PFSK-1 (cell line): ENCODE measurements at regions not wholly inside any gene's neighbourhood (a gene's known extent, or its start where the extent isn't known, plus 50 kb on each side); places are given as distances from the start of the nearest gene placed in this dataset.

Source experiments
- FOXP2 ChIP-seq: optimal IDR thresholded peaks from 2 replicates; pipeline ENCODE3; 2011; ENCODE audit warnings: borderline replicate concordance, control low read depth, inconsistent platforms; ENCODE audit not compliant: insufficient read depth; ENCODE audit errors: extremely low read length, extremely low read depth
- POLR2AphosphoS5 ChIP-seq: IDR thresholded peaks from 2 replicates; pipeline ENCODE4 v1.6.1; 2012; ENCODE audit warnings: low read depth, mild to moderate bottlenecking, control low read depth, low read length, moderate library complexity
- SIN3A ChIP-seq: IDR thresholded peaks from 2 replicates; pipeline ENCODE4 v1.6.1; 2012; ENCODE audit warnings: mild to moderate bottlenecking, low read length, moderate library complexity, borderline replicate concordance; ENCODE audit not compliant: insufficient read depth
- TAF1 ChIP-seq: IDR thresholded peaks from 2 replicates; pipeline ENCODE4 v1.6.1; 2012; ENCODE audit warnings: low read length, control low read depth, borderline replicate concordance; ENCODE audit not compliant: insufficient read depth
- TF ChIP-seq, protein P1 (sequence below), 2 experiments: IDR thresholded peaks; 2 replicates each; pipeline versions ENCODE4 v1.6.1 to v1.8.0; 2011 to 2012; ENCODE audit warnings: low read depth in 2 of 2, low read length in 2 of 2, control low read depth in 1 of 2, inconsistent platforms in 1 of 2, mild to moderate bottlenecking in 1 of 2, moderate library complexity in 1 of 2; ENCODE audit not compliant: insufficient read depth in 1 of 2

DNA sequence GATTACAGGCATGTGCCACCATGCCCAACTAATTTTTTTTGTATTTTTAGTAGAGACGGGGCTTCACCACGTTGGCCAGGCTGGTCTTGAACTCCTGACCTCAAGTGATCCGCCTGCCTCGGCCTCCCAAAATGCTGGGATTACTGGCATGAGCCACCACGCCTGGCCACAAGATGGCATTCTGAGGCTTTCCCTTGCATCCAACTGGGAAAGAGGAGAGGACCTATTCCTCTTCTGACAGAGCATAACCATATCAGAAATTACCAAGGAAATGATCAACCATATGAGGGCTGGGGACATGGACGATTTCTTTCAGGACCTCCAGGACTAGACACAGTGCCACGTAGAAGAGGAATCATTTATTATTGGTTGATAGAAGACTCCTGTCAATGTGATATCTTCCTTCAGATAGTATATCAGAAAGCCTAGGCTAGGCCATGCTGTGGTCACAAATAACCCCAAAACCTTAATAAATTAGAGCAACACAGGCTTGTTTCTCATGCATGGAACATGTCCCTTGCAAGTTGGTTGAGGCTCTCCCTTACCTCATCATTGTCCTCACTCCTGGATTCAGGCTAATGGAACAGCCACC is 372.3 kb upstream of the IL12A start:
- TF ChIP-seq SIN3A (no peak), POLR2AphosphoS5 (no peak), FOXP2 (no peak), TAF1 (no peak)
- TF ChIP-seq, protein P1, sequence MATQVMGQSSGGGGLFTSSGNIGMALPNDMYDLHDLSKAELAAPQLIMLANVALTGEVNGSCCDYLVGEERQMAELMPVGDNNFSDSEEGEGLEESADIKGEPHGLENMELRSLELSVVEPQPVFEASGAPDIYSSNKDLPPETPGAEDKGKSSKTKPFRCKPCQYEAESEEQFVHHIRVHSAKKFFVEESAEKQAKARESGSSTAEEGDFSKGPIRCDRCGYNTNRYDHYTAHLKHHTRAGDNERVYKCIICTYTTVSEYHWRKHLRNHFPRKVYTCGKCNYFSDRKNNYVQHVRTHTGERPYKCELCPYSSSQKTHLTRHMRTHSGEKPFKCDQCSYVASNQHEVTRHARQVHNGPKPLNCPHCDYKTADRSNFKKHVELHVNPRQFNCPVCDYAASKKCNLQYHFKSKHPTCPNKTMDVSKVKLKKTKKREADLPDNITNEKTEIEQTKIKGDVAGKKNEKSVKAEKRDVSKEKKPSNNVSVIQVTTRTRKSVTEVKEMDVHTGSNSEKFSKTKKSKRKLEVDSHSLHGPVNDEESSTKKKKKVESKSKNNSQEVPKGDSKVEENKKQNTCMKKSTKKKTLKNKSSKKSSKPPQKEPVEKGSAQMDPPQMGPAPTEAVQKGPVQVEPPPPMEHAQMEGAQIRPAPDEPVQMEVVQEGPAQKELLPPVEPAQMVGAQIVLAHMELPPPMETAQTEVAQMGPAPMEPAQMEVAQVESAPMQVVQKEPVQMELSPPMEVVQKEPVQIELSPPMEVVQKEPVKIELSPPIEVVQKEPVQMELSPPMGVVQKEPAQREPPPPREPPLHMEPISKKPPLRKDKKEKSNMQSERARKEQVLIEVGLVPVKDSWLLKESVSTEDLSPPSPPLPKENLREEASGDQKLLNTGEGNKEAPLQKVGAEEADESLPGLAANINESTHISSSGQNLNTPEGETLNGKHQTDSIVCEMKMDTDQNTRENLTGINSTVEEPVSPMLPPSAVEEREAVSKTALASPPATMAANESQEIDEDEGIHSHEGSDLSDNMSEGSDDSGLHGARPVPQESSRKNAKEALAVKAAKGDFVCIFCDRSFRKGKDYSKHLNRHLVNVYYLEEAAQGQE (IDR thresholded peaks at IDR 0.05; ENCODE audit: insufficient read depth in 1 of 2, low read depth in 2 of 2, low read length in 2 of 2): no peak

DNA sequence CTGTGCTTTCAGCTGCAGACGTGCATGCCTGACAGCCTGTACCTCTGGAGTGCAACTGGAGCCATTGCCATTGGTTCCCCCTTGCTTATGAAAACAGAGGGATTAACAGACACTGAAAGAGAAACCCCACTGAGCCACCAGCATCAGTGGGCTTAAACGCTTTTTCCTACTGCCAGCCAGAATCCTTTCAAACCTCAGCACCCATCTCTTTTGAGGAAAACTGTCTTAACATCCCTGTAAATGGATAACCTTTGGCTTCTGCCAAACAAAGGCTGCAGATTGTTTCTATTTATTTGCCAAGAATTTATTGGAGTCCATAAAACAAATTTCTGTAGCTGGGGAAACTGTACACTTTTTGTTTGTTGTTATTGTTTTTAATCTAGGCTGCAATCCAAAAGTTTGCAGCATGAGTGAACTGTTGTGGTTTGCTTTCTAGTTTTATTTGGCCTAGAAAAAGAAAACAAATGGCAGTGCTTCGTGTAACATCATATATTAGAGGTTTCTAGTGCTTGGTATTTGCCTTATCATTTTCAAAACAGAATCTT is 369.2 kb upstream of the IL12A start:
- TF ChIP-seq FOXP2 (no peak), SIN3A (no peak), POLR2AphosphoS5 (no peak), TAF1 (no peak)
- TF ChIP-seq, protein P1 (IDR thresholded peaks at IDR 0.05; ENCODE audit: insufficient read depth in 1 of 2, low read depth in 2 of 2, low read length in 2 of 2): no peak

DNA sequence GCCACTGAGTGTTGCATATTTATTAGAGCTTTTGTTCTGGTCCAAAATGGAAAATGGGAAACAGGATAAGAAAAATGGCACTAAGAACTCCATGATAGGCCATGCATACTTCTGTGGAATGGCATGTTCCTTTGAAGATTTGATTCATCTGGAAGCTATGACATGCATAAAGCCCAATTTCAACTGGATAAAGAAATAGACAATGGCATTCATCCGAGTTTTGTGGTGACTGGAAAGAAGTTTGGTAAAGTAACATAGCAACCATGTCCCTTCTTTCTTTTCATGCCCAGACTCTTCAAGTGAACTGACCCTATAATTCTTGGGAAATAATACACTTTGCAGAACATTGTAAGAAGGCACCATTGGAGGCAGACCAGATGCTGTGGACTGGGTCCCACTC is 368.4 kb upstream of the IL12A start:
- TF ChIP-seq, protein P1 (IDR thresholded peaks at IDR 0.05; ENCODE audit: insufficient read depth in 1 of 2, low read depth in 2 of 2, low read length in 2 of 2): no peak
- TF ChIP-seq TAF1: no peak
- no peak for TF ChIP-seq FOXP2
- TF ChIP-seq SIN3A: no peak
- no peak for TF ChIP-seq POLR2AphosphoS5

DNA sequence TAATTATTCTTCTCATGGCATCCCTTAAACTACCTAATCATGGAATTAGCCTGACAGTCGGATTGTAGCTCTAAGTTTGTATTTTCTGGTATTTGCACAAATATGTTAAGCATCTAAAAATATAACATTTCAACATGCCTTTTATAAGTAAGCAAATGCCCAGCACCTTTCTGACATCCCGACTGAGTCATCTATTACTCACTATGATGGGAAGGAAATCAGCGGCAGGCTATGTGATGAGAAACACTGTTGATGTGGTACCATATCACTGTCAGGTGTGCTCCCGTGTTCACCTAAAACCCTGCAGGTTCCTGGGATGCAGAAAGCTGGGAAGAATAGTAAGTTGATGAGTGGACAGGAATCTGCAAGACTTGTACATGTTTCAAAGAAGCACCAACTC is 367.8 kb upstream of the IL12A start:
- TF ChIP-seq TAF1: no peak
- no peak for TF ChIP-seq SIN3A
- TF ChIP-seq, protein P1 (IDR thresholded peaks at IDR 0.05; ENCODE audit: insufficient read depth in 1 of 2, low read depth in 2 of 2, low read length in 2 of 2): no peak
- no peak for TF ChIP-seq FOXP2
- TF ChIP-seq POLR2AphosphoS5: no peak
